Panc1 (cell line): ENCODE measurements at regions not wholly inside any gene's neighbourhood (a gene's known extent, or its start where the extent isn't known, plus 50 kb on each side); places are given as distances from the start of the nearest gene placed in this dataset.

ENCODE experiments used
- ATAC-seq: fragments of 200-7000 bp; cut with Tn5 transposase; 2 replicates; pipeline ENCODE4 v1.9.1; 2020; ENCODE audit warnings: mild to moderate bottlenecking, moderate library complexity
- BruUV-seq: library from RNA; stranded (reverse); fragments of 400-500 nt; replicated peaks from 2 replicates; lab custom pipeline; 2021; lab: Mats Ljungman, UMichigan
- CTCF ChIA-PET: fragments of 300-600 bp; sonication (Branson Sonifier 250); formaldehyde crosslinking; loops from one replicate; lab custom pipeline; 2022; ENCODE audit warnings: antibody characterized with exemption; lab: Charles Lee
- POLR2A ChIA-PET: fragments of 300-600 bp; sonication (Branson Sonifier 250); formaldehyde crosslinking; loops from one replicate; lab custom pipeline; 2022; ENCODE audit warnings: antibody characterized with exemption; lab: Charles Lee
- DNase-seq: peaks from one replicate; pipeline ENCODE4 v3.0.0-alpha.2; 2010; ENCODE audit warnings: low read depth, low spot score
- H3K27ac ChIP-seq: 2 replicates; pipeline ENCODE4 v1.5.1; 2011; ENCODE audit warnings: mild to moderate bottlenecking, low read length, inconsistent platforms
- H3K27me3 ChIP-seq: fragments of 200-500 bp; sonication (Bioruptor generic); 2 replicates; pipeline ENCODE4 v1.6.0; 2014; ENCODE audit warnings: low read length, inconsistent platforms; ENCODE audit not compliant: control insufficient read depth, insufficient read depth
- H3K36me3 ChIP-seq: fragments of 200-500 bp; sonication (Bioruptor generic); 2 replicates; pipeline ENCODE4 v1.5.1; 2014; ENCODE audit warnings: inconsistent platforms, mild to moderate bottlenecking, low read length, moderate library complexity; ENCODE audit not compliant: control insufficient read depth, insufficient read depth
- H3K4me1 ChIP-seq: 2 replicates; pipeline ENCODE4 v1.5.1; 2011; ENCODE audit warnings: inconsistent platforms, mild to moderate bottlenecking, low read length, moderate library complexity; ENCODE audit not compliant: control insufficient read depth, insufficient read depth
- H3K4me3 ChIP-seq, 2 experiments: 2 replicates each; pipeline ENCODE4 v1.5.1; 2011 to 2012; ENCODE audit warnings: low read depth in 2 of 2, low read length in 2 of 2, mild to moderate bottlenecking in 2 of 2, inconsistent platforms in 1 of 2, moderate library complexity in 1 of 2
- H3K9me3 ChIP-seq: fragments of 200-500 bp; sonication (Bioruptor generic); 2 replicates; pipeline ENCODE4 v1.5.1; 2014; ENCODE audit warnings: low read depth, mild to moderate bottlenecking, inconsistent platforms, low read length, moderate library complexity; ENCODE audit not compliant: control insufficient read depth, insufficient read depth
- POLR2AphosphoS5 ChIP-seq: IDR thresholded peaks from 2 replicates; pipeline ENCODE4 v1.6.1; 2012; ENCODE audit warnings: mild to moderate bottlenecking, low read depth, low read length, moderate library complexity
- SIN3A ChIP-seq: IDR thresholded peaks from 2 replicates; pipeline ENCODE4 v1.6.1; 2012; ENCODE audit warnings: low read depth, mild to moderate bottlenecking, low read length, moderate library complexity, borderline replicate concordance; ENCODE audit not compliant: insufficient read depth
- TCF7L2 ChIP-seq: IDR thresholded peaks from 2 replicates; pipeline ENCODE4 v1.6.1; 2011; ENCODE audit warnings: mild to moderate bottlenecking, low read depth, low read length, inconsistent platforms
- in situ Hi-C: cut with HindIII; loops from 2 replicates; pipeline ENCODE4 v1.10.0; 2016; ENCODE audit warnings: low sequenced_read_pairs, low pct_unique_long_range_greater_than_20kb
- intact Hi-C: fragments of 100-400 bp; cut with micrococcal nuclease; formaldehyde crosslinking; loops from one replicate; pipeline ENCODE4 v1.10.0; 2022; ENCODE audit not compliant: unreplicated experiment
- TF ChIP-seq, protein P1 (sequence below): fragments of 450-650 bp; IDR thresholded peaks from 2 replicates; pipeline ENCODE4 v1.5.1; 2017; ENCODE audit warnings: mild to moderate bottlenecking
- TF ChIP-seq, protein P2 (sequence below), 2 experiments: IDR thresholded peaks; 2 replicates each; pipeline ENCODE4 v1.6.1; 2011 to 2012; ENCODE audit warnings: low read depth in 2 of 2, control low read depth in 1 of 2, low read length in 1 of 2, mild to moderate bottlenecking in 1 of 2, moderate library complexity in 1 of 2; ENCODE audit not compliant: insufficient read depth in 1 of 2

DNA sequence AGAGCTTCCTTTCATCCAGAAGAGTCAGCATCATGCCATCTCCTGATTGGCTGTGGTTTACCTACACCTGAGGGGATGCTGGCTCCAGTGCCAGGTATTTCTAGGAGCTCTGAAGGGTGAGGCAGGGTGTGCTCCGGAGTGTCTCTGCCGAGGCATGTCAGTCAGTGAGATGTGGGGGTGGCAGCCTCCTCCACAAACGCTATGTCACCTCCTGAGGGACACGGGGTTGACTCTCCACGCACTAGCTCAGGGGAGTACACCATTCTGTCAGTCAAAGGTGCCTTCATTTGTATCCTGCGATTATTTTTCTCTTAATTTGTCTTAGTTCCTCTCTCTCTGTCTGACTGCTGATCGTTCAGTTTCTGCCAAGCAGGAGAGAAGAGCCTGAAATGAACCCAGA is 604.5 kb downstream of the VRK1 start:
- H3K27me3 ChIP-seq = no peaks in the 10 kb centered on the region
- no peak overlapping the region for H3K27ac ChIP-seq
- ChIA-PET CTCF (no interaction called here), POLR2A (interaction anchor here (0.7 kb wide), 1 partner anchor 41 kb away, joined by 3 read pairs; no protein-coding TSS in a partner anchor)
- intact Hi-C loops = no loop called here
- no TSS peak for BruUV-seq
- H3K4me3 ChIP-seq = no peak overlapping the region
- H3K36me3 ChIP-seq = no peaks in the 10 kb centered on the region
- ATAC-seq (no peak), DNase-seq (no peak)
- in situ Hi-C loops = no loop called here
- H3K9me3 ChIP-seq = no peaks in the 10 kb centered on the region
- H3K4me1 ChIP-seq = no peaks in the 10 kb centered on the region
- TF ChIP-seq POLR2AphosphoS5 = no peak
- no peak for TF ChIP-seq TCF7L2
- TF ChIP-seq SIN3A = no peak
- TF ChIP-seq, protein P1, sequence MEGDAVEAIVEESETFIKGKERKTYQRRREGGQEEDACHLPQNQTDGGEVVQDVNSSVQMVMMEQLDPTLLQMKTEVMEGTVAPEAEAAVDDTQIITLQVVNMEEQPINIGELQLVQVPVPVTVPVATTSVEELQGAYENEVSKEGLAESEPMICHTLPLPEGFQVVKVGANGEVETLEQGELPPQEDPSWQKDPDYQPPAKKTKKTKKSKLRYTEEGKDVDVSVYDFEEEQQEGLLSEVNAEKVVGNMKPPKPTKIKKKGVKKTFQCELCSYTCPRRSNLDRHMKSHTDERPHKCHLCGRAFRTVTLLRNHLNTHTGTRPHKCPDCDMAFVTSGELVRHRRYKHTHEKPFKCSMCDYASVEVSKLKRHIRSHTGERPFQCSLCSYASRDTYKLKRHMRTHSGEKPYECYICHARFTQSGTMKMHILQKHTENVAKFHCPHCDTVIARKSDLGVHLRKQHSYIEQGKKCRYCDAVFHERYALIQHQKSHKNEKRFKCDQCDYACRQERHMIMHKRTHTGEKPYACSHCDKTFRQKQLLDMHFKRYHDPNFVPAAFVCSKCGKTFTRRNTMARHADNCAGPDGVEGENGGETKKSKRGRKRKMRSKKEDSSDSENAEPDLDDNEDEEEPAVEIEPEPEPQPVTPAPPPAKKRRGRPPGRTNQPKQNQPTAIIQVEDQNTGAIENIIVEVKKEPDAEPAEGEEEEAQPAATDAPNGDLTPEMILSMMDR = no peak
- TF ChIP-seq, protein P2, sequence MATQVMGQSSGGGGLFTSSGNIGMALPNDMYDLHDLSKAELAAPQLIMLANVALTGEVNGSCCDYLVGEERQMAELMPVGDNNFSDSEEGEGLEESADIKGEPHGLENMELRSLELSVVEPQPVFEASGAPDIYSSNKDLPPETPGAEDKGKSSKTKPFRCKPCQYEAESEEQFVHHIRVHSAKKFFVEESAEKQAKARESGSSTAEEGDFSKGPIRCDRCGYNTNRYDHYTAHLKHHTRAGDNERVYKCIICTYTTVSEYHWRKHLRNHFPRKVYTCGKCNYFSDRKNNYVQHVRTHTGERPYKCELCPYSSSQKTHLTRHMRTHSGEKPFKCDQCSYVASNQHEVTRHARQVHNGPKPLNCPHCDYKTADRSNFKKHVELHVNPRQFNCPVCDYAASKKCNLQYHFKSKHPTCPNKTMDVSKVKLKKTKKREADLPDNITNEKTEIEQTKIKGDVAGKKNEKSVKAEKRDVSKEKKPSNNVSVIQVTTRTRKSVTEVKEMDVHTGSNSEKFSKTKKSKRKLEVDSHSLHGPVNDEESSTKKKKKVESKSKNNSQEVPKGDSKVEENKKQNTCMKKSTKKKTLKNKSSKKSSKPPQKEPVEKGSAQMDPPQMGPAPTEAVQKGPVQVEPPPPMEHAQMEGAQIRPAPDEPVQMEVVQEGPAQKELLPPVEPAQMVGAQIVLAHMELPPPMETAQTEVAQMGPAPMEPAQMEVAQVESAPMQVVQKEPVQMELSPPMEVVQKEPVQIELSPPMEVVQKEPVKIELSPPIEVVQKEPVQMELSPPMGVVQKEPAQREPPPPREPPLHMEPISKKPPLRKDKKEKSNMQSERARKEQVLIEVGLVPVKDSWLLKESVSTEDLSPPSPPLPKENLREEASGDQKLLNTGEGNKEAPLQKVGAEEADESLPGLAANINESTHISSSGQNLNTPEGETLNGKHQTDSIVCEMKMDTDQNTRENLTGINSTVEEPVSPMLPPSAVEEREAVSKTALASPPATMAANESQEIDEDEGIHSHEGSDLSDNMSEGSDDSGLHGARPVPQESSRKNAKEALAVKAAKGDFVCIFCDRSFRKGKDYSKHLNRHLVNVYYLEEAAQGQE (IDR thresholded peaks at IDR 0.05; ENCODE audit: insufficient read depth in 1 of 2, low read depth in 2 of 2, low read length in 1 of 2) = no peak

DNA sequence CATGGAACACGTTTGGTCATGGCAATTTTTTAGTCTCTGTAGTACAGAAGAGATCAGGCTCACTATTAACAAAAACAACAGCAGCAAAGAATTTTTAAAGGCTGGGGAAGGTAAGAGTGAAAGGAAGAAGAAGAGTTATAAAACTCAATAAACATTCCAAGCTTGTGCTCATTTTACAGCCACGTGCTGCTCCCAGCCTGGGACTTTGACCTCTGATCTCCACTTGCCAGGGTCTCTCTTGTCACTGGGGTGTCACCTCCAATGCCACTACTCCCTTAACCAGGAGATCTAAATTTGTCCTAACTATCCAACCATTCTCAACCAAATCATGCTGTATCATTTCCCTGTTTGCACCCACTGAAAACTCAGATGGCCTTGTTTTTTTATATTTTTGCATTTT is 605.1 kb downstream of the VRK1 start:
- no peaks in the 10 kb centered on the region for H3K27me3 ChIP-seq
- BruUV-seq = no TSS peak
- H3K4me3 ChIP-seq = no peak overlapping the region
- no peaks in the 10 kb centered on the region for H3K4me1 ChIP-seq
- ChIA-PET POLR2A (no interaction called here), CTCF (no interaction called here)
- DNase-seq = no peak
- intact Hi-C loops (no loop called here), in situ Hi-C loops (no loop called here)
- no peak overlapping the region for H3K27ac ChIP-seq
- no peak for ATAC-seq
- TF ChIP-seq POLR2AphosphoS5 (no peak), TCF7L2 (no peak), SIN3A (no peak)
- TF ChIP-seq, protein P1 = no peak
- TF ChIP-seq, protein P2 (IDR thresholded peaks at IDR 0.05; ENCODE audit: insufficient read depth in 1 of 2, low read depth in 2 of 2, low read length in 1 of 2) = no peak
- no peaks in the 10 kb centered on the region for H3K9me3 ChIP-seq
- H3K36me3 ChIP-seq = no peaks in the 10 kb centered on the region
